Spleen (tissue), 7 donors: ENCODE measurements at regions not wholly inside any gene's neighbourhood (a gene's known extent, or its start where the extent isn't known, plus 50 kb on each side); places are given as distances from the start of the nearest gene placed in this dataset.

Experiments
- CTCF ChIP-seq, 11 experiments: fragments of 200-600 bp in 7 of 11; fragments of 450-650 bp in 4 of 11; sonication (generic) in 4 of 11; IDR thresholded peaks in 8 of 11; conservative IDR thresholded peaks in 3 of 11; 1 replicate in 7 of 11; 2 replicates in 4 of 11; pipeline versions ENCODE4 v1.4.0 to v1.8.0; 2016 to 2021; ENCODE audit warnings: antibody characterized with exemption in 11 of 11, inconsistent platforms in 4 of 11, mild to moderate bottlenecking in 1 of 11
- POLR2A ChIP-seq, 3 donors: fragments of 450-650 bp; IDR thresholded peaks; one replicate each; pipeline ENCODE4 v1.5.1; 2017; ENCODE audit warnings: antibody characterized with exemption in 3 of 3, mild to moderate bottlenecking in 1 of 3
- donor health status: DM: no; HTN: no; CAD: no; lungs with moderate emphysema.
- donor health status: DM: no; HTN: no; CAD: no.
- donor health status: DM: no; HTN: no; CAD: no.

GRCh38 chr2:155844461-155844860 is 488.1 kb downstream of the NR4A2 start:
- TF ChIP-seq CTCF (IDR thresholded peaks at IDR 0.05 in 8 of 11, conservative IDR thresholded peaks at IDR 0.05 in 3 of 11), result no peak
- no peak for TF ChIP-seq POLR2A (IDR thresholded peaks at IDR 0.05)
